HG03066 (cell line): ENCODE measurements at regions not wholly inside any gene's neighbourhood (a gene's known extent, or its start where the extent isn't known, plus 50 kb on each side); places are given as distances from the start of the nearest gene placed in this dataset.

Experiments used
- ATAC-seq: cut with Tn5 transposase; IDR thresholded peaks from one replicate; pipeline ENCODE4 v1.9.1; 2021; ENCODE audit warnings: low read depth; ENCODE audit not compliant: unreplicated experiment

- ATAC-seq = no peak
These were observed 172.5 kb downstream of the QDPR start for GRCh38 chr4:17339376-17339775.

GRCh38 chr4:17336986-17337385, 174.9 kb downstream of the QDPR start:
- ATAC-seq = no peak

- peak; percentile 94 for ATAC-seq
These were observed 175.3 kb downstream of the QDPR start for GRCh38 chr4:17336524-17336961.

- no peak for ATAC-seq
These were observed 175.8 kb downstream of the QDPR start for GRCh38 chr4:17336069-17336468.

- no peak for ATAC-seq
These were observed 176.5 kb downstream of the QDPR start for GRCh38 chr4:17335371-17335770.

- no peak for ATAC-seq
These were observed 179.4 kb downstream of the QDPR start for GRCh38 chr4:17332478-17332877.

- no peak for ATAC-seq
These were observed 182.8 kb downstream of the QDPR start for GRCh38 chr4:17329046-17329445.

- no peak for ATAC-seq
These were observed 183.6 kb downstream of the QDPR start for GRCh38 chr4:17328141-17328815.

GRCh38 chr4:17327591-17327990, 184.3 kb downstream of the QDPR start:
- ATAC-seq = no peak

GRCh38 chr4:17326756-17327155, 185.1 kb downstream of the QDPR start:
- no peak for ATAC-seq

- ATAC-seq = no peak
These were observed 186.8 kb downstream of the QDPR start for GRCh38 chr4:17325098-17325497.

- ATAC-seq = peak; percentile 69
These were observed 187.5 kb downstream of the QDPR start for GRCh38 chr4:17324386-17324830.

GRCh38 chr4:17323554-17324385, 188.1 kb downstream of the QDPR start:
- ATAC-seq = no peak

GRCh38 chr4:17322514-17322913, 189.4 kb downstream of the QDPR start:
- no peak for ATAC-seq

GRCh38 chr4:17320046-17320445, 191.8 kb downstream of the QDPR start:
- ATAC-seq = no peak

- ATAC-seq = no peak
These were observed 194.4 kb downstream of the QDPR start for GRCh38 chr4:17317526-17317925.

- no peak for ATAC-seq
These were observed 195.3 kb downstream of the QDPR start for GRCh38 chr4:17316566-17316965.

- ATAC-seq = no peak
These were observed 196.4 kb downstream of the QDPR start for GRCh38 chr4:17315459-17315858.

- ATAC-seq = no peak
These were observed 198.7 kb downstream of the QDPR start for GRCh38 chr4:17313194-17313593.

GRCh38 chr4:17310269-17310652, 201.6 kb downstream of the QDPR start:
- ATAC-seq = no peak

- ATAC-seq = no peak
These were observed 202.2 kb downstream of the QDPR start for GRCh38 chr4:17309567-17310268.
